HL-60 (cell line): ENCODE measurements at regions not wholly inside any gene's neighbourhood (a gene's known extent, or its start where the extent isn't known, plus 50 kb on each side); places are given as distances from the start of the nearest gene placed in this dataset.

Experiments
- DNase-seq, 2 experiments: peaks; one replicate each; pipeline ENCODE4 v3.0.0-alpha.2; 2010 to 2020; ENCODE audit warnings: low read depth in 1 of 2, low spot score in 1 of 2
- H3K27ac ChIP-seq: fragments of 250-450 bp; sonication (Bioruptor Pico); replicated peaks from 2 replicates; pipeline ENCODE4 v1.5.1; 2020; ENCODE audit warnings: mild to moderate bottlenecking, moderate library complexity
- H3K27me3 ChIP-seq: fragments of 250-450 bp; sonication (Bioruptor Pico); 2 replicates; pipeline ENCODE4 v1.5.1; 2021; ENCODE audit warnings: mild to moderate bottlenecking, moderate library complexity; ENCODE audit not compliant: insufficient read depth, poor library complexity, severe bottlenecking
- H3K4me3 ChIP-seq: replicated peaks from 2 replicates; pipeline ENCODE4 v1.5.1; 2011; ENCODE audit warnings: mild to moderate bottlenecking, control low read depth, low read length; ENCODE audit not compliant: insufficient read depth
- CTCF ChIP-seq: IDR thresholded peaks from one replicate; pipeline ENCODE4 v1.5.1; 2011; ENCODE audit warnings: low read length, control low read depth, inconsistent platforms; ENCODE audit not compliant: insufficient read depth
- GABPA ChIP-seq: IDR thresholded peaks from 2 replicates; pipeline ENCODE4 v1.6.1; 2012; ENCODE audit warnings: low read depth
- POLR2AphosphoS5 ChIP-seq: IDR thresholded peaks from 2 replicates; pipeline ENCODE4 v1.6.1; 2012; ENCODE audit warnings: low read depth
- REST ChIP-seq: IDR thresholded peaks from 2 replicates; pipeline ENCODE4 v1.6.1; 2012; ENCODE audit warnings: low read depth; ENCODE audit not compliant: insufficient replicate concordance
- SPI1 ChIP-seq: IDR thresholded peaks from 2 replicates; pipeline ENCODE4 v1.6.1; 2012; ENCODE audit warnings: low read depth, mild to moderate bottlenecking, borderline replicate concordance

GRCh38 chr13:87361216-87361615 lies 310.0 kb upstream of the SLITRK5 start:
- Histone ChIP-seq H3K4me3 (no peak overlapping the region), H3K27ac (no peak overlapping the region), H3K27me3 (no peaks in the 10 kb centered on the region)
- DNase-seq = no peak
- TF ChIP-seq GABPA = no peak
- no peak for TF ChIP-seq CTCF
- TF ChIP-seq POLR2AphosphoS5 = no peak
- TF ChIP-seq SPI1 = no peak
- TF ChIP-seq REST = no peak

GRCh38 chr13:87368639-87369038 lies 302.5 kb upstream of the SLITRK5 start:
- no peak for TF ChIP-seq CTCF
- no peak for TF ChIP-seq POLR2AphosphoS5
- TF ChIP-seq GABPA = no peak
- no peak for TF ChIP-seq SPI1
- no peak for TF ChIP-seq REST

GRCh38 chr13:87376081-87376480 lies 295.1 kb upstream of the SLITRK5 start:
- no peak for DNase-seq
- no peak overlapping the region for H3K27ac ChIP-seq
- H3K4me3 ChIP-seq = no peak overlapping the region
- H3K27me3 ChIP-seq = no peaks in the 10 kb centered on the region
- no peak for TF ChIP-seq CTCF
- no peak for TF ChIP-seq REST
- TF ChIP-seq POLR2AphosphoS5 = no peak
- no peak for TF ChIP-seq SPI1
- no peak for TF ChIP-seq GABPA

More at GRCh38 chr13:87368639-87369038, 302.5 kb upstream of the SLITRK5 start:
- Histone ChIP-seq H3K4me3 (no peak overlapping the region), H3K27ac (no peak overlapping the region), H3K27me3 (no peaks in the 10 kb centered on the region)
- no peak for DNase-seq
